HepG2 (cell line): ENCODE measurements at regions not wholly inside any gene's neighbourhood (a gene's known extent, or its start where the extent isn't known, plus 50 kb on each side); places are given as distances from the start of the nearest gene placed in this dataset.

Experiments
- CTCF ChIP-seq: sonication (generic); formaldehyde crosslinking; IDR thresholded peaks from 2 replicates; pipeline ENCODE4 v1.5.0; 2020; ENCODE audit warnings: mild to moderate bottlenecking, missing genetic modification reagents, moderate library complexity
- EHMT2 ChIP-seq: fragments of 200-600 bp; sonication (generic); IDR thresholded peaks from 2 replicates; pipeline ENCODE4 v1.7.0; 2017; ENCODE audit warnings: antibody characterized with exemption, low read depth, low read length, borderline replicate concordance
- KIAA2018 ChIP-seq: sonication (generic); formaldehyde crosslinking; IDR thresholded peaks from 2 replicates; pipeline ENCODE4 v1.5.0; 2020; ENCODE audit warnings: mild to moderate bottlenecking, missing genetic modification reagents, borderline replicate concordance
- KLF15 ChIP-seq: sonication (generic); formaldehyde crosslinking; IDR thresholded peaks from 2 replicates; pipeline ENCODE4 v1.8.1; 2023; ENCODE audit warnings: borderline replicate concordance, mild to moderate bottlenecking, inconsistent platforms, missing genetic modification reagents, mixed read lengths
- NFKBIZ ChIP-seq: IDR thresholded peaks from 2 replicates; pipeline ENCODE4 v1.6.1; 2018; ENCODE audit warnings: missing genetic modification reagents, missing compliant biosample characterization
- POLR2A ChIP-seq, 2 experiments: IDR thresholded peaks; 2 replicates each; pipeline ENCODE4 v1.6.1; 2011; ENCODE audit warnings: low read depth in 2 of 2, low read length in 2 of 2, mild to moderate bottlenecking in 1 of 2, moderate library complexity in 1 of 2; ENCODE audit not compliant: insufficient read depth in 1 of 2
- TOPORS ChIP-seq: sonication (generic); formaldehyde crosslinking; IDR thresholded peaks from 2 replicates; pipeline ENCODE4 v1.8.0; 2023; ENCODE audit warnings: mild to moderate bottlenecking, missing genetic modification reagents
- ZBTB10 ChIP-seq: sonication (generic); formaldehyde crosslinking; IDR thresholded peaks from 2 replicates; pipeline ENCODE4 v1.4.0; 2020; ENCODE audit warnings: missing genetic modification reagents, borderline replicate concordance
- ZC3H13 ChIP-seq: sonication (generic); formaldehyde crosslinking; IDR thresholded peaks from 2 replicates; pipeline ENCODE4 v1.8.1; 2023; ENCODE audit warnings: mild to moderate bottlenecking, missing genetic modification reagents, moderate library complexity
- ZNF432 ChIP-seq: sonication (generic); formaldehyde crosslinking; IDR thresholded peaks from 2 replicates; pipeline ENCODE4 v1.5.0; 2020; ENCODE audit warnings: missing genetic modification reagents, mild to moderate bottlenecking, borderline replicate concordance
- ZNF512 ChIP-seq: sonication (generic); formaldehyde crosslinking; IDR thresholded peaks from 2 replicates; pipeline ENCODE4 v1.4.0; 2020; ENCODE audit warnings: mild to moderate bottlenecking, missing genetic modification reagents
- ZNF644 ChIP-seq: IDR thresholded peaks from 2 replicates; pipeline ENCODE4 v1.6.1; 2016; ENCODE audit warnings: low read depth

GRCh38 chr10:44198780-44199097 is 186.2 kb downstream of the CXCL12 start (continued):
- TF ChIP-seq ZBTB10 (CRISPR knock-in tag): no peak
- TF ChIP-seq ZNF644: no peak
- TF ChIP-seq KLF15: no peak
- TF ChIP-seq KIAA2018: no peak
- no peak for TF ChIP-seq NFKBIZ (CRISPR knock-in tag)
- no peak for TF ChIP-seq ZNF512 (CRISPR knock-in tag)
- no peak for TF ChIP-seq ZNF432 (CRISPR knock-in tag)
- no peak for TF ChIP-seq TOPORS (CRISPR knock-in tag)
- no peak for TF ChIP-seq CTCF (CRISPR knock-in tag)
- no peak for TF ChIP-seq ZC3H13
- TF ChIP-seq EHMT2: no peak
- no peak for TF ChIP-seq POLR2A (IDR thresholded peaks at IDR 0.05; ENCODE audit: insufficient read depth in 1 of 2, low read depth in 2 of 2, low read length in 2 of 2)
